ENCODE measurements at regions not wholly inside any gene's neighbourhood (a gene's known extent, or its start where the extent isn't known, plus 50 kb on each side); places are given as distances from the start of the nearest gene placed in this dataset.

DNA sequence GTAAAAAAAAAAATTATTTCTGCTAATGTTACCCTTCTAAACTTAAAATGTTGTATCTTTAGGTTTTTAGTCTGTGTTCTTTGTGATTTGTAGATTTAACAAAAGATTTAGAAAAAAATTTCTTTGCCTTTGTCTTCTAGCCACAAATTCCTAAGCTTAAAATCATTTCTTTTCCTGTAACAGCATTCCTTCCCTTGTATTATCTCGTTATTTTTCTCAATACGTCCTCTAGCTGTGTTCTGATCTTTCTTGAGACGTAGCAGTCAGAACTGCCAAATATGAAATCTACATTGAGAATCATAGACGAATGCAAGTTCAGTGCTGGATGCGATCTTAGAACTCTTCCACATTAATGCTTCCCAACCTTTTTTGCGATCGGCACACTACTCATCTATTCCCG lies 283.1 kb downstream of the UTRN start:
- TF ChIP-seq POLR2AphosphoS5 (IDR thresholded peaks at IDR 0.05; ENCODE audit: low read depth) (no peak), JUNB (IDR thresholded peaks at IDR 0.05; ENCODE audit: unreplicated experiment) (no peak), EZH2 (IDR thresholded peaks at IDR 0.05; ENCODE audit: low read depth, unreplicated experiment) (no peak), ZNF331 (CRISPR knock-in tag; IDR thresholded peaks at IDR 0.05; ENCODE audit: low read depth) (no peak), EZH2phosphoT487 (IDR thresholded peaks at IDR 0.05; ENCODE audit: unreplicated experiment) (no peak)
- TF ChIP-seq, protein P1, sequence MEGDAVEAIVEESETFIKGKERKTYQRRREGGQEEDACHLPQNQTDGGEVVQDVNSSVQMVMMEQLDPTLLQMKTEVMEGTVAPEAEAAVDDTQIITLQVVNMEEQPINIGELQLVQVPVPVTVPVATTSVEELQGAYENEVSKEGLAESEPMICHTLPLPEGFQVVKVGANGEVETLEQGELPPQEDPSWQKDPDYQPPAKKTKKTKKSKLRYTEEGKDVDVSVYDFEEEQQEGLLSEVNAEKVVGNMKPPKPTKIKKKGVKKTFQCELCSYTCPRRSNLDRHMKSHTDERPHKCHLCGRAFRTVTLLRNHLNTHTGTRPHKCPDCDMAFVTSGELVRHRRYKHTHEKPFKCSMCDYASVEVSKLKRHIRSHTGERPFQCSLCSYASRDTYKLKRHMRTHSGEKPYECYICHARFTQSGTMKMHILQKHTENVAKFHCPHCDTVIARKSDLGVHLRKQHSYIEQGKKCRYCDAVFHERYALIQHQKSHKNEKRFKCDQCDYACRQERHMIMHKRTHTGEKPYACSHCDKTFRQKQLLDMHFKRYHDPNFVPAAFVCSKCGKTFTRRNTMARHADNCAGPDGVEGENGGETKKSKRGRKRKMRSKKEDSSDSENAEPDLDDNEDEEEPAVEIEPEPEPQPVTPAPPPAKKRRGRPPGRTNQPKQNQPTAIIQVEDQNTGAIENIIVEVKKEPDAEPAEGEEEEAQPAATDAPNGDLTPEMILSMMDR (conservative IDR thresholded peaks at IDR 0.05; ENCODE audit: low read depth in 2 of 2), result no peak

Data from GM23338 (cell line).